GM12874 (cell line): ENCODE measurements at regions not wholly inside any gene's neighbourhood (a gene's known extent, or its start where the extent isn't known, plus 50 kb on each side); places are given as distances from the start of the nearest gene placed in this dataset.

Experiments used
- TF ChIP-seq, protein P1 (sequence below): IDR thresholded peaks from 2 replicates; pipeline ENCODE4 v1.5.1; 2011; ENCODE audit warnings: low read depth, mild to moderate bottlenecking, control low read depth, low read length, moderate library complexity; ENCODE audit not compliant: insufficient read depth

DNA sequence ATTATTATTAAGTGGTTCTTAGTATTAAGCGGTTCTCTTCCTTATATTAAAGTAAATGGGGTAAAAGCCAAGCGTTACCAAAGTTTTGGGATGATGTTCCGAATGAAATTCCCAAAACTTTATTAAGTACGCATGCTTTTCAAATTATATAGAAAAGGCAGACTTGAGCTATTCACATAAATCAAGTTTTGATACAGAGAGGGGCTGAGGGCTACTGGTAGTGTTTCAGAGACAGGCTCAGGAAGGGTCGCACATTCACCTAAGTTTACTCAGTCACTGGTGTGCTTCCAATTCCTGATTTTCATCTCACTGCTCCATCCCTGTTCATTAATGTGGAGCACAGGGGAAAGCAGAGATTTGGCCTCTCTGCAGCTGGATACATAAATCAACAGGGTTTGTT is 652.2 kb downstream of the QKI start:
- TF ChIP-seq, protein P1, sequence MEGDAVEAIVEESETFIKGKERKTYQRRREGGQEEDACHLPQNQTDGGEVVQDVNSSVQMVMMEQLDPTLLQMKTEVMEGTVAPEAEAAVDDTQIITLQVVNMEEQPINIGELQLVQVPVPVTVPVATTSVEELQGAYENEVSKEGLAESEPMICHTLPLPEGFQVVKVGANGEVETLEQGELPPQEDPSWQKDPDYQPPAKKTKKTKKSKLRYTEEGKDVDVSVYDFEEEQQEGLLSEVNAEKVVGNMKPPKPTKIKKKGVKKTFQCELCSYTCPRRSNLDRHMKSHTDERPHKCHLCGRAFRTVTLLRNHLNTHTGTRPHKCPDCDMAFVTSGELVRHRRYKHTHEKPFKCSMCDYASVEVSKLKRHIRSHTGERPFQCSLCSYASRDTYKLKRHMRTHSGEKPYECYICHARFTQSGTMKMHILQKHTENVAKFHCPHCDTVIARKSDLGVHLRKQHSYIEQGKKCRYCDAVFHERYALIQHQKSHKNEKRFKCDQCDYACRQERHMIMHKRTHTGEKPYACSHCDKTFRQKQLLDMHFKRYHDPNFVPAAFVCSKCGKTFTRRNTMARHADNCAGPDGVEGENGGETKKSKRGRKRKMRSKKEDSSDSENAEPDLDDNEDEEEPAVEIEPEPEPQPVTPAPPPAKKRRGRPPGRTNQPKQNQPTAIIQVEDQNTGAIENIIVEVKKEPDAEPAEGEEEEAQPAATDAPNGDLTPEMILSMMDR = no peak

DNA sequence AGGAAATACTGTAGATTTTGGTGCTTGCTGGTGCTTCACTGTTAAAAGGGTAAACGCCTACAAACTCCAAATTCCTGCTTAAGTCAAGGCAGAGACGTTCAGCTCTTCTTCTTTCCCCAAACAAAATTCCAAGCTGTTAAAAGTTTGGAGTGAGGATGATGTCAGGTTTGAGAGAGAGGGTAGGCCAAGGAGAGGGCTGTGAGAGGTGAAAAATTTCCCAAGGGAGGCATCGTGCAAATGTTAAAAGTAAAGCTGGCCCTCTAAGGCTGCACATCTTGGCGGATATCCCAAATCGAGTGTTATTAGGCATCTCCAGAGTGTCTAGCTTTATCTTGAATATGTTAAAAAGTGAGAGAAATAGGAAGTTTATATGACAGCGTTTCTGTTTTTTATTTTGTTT is 651.8 kb downstream of the QKI start:
- TF ChIP-seq, protein P1 = no peak

DNA sequence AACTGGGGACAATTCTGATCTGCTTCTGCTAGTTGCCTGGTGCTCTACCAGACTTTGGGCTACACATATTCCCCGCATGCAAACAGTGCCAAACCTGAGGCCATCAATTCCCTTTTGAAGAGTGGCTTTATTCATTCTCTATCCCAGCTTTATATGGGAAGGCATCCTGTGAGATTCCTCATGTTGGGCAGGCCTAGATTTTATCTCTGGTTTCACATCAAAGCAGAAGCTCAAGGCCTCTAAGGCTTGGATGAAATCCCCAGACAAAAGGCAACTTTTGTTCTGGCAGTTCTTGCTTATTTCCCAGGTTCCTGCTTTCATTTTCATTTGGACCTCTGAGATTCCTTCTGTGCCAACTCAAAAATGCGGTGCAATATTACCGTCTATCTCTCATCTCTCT is 648.8 kb downstream of the QKI start:
- TF ChIP-seq, protein P1 = no peak

DNA sequence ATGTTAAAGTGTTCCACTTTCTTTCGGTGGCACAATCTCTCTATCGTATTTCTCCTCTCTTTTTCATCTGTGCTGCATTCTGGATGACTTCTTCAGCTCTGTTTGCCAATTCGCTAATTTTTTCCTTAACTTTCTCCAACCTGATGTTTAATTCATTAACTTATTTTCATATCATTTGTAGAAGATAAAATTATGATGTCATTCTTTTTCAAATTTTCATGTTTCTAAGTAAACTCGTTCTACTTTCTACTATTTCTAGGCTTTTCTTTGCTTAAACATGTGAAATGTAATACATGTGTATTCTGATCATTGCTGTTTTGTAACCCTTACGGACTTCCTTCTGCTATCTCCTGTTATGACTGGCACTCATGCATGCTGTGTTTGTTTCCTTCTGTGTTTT is 648.4 kb downstream of the QKI start:
- TF ChIP-seq, protein P1 = no peak

DNA sequence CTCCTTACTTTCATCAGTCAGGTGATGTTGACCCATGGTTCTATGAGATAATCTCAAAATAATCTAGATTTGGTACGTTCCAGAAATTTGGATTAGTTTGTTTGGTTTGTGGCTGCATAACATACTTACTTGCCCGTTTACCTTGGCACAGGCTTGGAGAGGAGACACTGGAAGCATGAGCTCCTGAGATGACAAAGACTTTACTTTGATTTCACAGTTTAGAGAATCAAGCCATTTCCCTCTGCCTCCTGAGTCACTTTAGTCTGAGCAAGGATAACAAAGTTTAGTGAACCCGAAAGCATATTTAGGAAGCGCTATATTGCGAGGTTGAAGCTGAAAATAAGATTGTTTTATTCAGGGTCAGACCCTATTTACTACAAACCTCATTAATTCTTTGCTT is 643.4 kb downstream of the QKI start:
- TF ChIP-seq, protein P1 = no peak

DNA sequence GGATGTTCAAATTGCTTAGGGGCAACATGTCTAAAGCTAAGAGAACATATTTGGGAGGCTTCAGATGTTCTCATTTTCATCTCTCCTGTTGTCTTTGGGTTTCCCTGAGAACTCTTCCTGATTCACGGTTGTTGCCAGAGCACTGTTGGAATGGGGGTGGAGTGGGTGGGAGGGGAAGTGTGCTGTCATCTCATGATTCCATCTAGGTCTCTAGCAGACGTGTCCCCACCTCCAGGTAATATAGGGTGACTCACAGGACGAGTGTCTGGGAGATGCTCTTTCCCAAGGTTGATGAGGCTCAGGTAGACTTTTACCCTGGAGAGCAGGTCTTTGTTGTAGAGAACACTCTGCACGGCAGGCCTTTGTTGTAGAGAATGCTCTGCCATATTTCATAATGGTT is 636.9 kb downstream of the QKI start:
- TF ChIP-seq, protein P1 = no peak

DNA sequence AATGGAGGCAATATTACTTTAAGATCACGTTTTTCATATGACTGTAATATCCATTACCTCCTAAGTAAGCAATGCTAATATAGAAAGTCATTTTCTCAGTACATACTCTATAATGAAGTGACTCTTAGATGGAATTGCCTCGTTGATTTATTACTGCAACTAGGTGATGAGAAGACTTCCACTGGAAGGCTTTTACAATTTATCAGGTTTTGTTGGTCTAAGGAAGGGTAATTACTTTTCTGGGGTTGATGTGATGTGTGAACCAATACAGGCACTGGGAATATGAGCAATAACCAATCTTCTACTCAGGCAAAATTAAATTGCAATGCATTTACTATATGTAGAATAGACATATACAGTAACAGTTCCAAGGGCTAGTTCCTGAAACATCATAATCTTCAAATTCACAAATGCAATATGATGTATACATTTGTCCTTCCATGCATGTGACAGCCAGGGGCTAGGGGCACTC is 635.0 kb downstream of the QKI start:
- TF ChIP-seq, protein P1 = no peak

DNA sequence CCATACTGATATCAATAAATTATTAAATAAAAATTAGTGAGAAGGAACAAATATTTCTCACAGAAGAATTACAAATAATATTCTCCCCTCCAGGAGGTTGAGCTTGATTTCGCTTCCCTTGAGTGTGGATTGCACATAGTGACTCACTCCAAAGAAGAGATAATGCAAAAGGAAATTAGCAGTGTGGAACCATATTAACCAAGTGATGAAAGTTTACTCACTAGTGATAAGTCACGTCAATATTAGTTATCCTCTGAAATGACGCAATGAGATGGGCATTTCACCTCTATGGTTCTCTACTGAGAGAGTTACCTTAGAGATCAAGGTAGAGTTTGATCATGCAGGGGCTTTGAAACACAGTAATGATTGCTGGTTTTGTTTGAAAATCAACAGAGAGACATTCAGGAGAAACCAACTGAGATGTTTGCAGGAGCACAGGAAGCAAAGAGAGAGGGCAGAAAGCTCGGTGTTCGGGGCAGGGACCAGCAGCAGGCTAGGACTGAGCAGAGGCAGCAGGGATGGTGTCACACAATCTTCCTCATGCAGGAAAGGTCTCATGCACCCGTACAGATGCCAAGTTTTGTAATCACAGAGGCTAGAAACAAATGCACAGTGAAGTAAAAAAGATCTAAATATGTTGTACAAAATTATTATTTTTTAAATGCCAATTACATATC is 634.5 kb downstream of the QKI start:
- TF ChIP-seq, protein P1 = no peak
